HG03460 (cell line): ENCODE measurements at regions not wholly inside any gene's neighbourhood (a gene's known extent, or its start where the extent isn't known, plus 50 kb on each side); places are given as distances from the start of the nearest gene placed in this dataset.

Source experiments
- ATAC-seq: cut with Tn5 transposase; IDR thresholded peaks from one replicate; pipeline ENCODE4 v1.9.1; 2021; ENCODE audit not compliant: unreplicated experiment

DNA sequence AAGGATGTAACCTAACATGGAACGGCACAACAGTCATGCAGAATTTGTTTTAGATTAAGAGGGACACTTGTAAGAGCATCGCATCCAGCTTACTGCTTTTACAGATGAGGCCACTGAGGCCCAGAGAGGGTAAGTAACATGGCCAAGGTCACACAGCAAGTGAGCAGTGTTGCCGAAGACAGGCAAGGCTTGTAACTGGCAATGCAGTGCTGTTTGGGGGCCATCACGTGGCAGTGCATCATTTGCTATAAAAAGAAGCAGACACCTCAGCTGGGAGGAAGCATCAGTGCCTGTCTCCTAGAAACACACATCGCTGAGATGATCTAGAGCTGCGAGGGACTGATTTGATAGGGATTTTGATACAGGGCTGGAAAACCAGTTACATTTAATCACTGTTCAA, 108.2 kb upstream of the PROK2 start:
- no peak for ATAC-seq

DNA sequence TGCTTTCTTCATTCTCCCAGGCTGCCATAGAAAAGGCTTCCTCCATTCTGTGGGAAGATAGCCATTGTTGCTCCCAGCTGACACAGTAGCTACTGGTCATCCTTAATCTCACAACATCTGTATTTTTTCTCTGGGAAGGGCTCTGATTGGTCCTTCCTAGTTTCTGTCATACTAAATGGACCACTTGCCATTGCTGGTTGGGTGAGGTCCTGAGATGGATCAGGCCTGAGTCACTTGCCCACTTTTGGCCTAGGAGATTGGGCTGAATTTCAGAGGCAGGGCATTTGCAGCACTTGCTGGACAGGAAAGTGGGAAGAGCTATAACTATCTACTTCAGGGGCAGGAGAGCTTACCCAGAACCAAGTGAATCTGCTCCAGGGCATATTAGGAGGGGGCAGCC, 106.5 kb upstream of the PROK2 start:
- ATAC-seq, result no peak

- ATAC-seq, result no peak
Observed at GRCh38 chr3:71890356-71890931, 105.5 kb upstream of the PROK2 start.

DNA sequence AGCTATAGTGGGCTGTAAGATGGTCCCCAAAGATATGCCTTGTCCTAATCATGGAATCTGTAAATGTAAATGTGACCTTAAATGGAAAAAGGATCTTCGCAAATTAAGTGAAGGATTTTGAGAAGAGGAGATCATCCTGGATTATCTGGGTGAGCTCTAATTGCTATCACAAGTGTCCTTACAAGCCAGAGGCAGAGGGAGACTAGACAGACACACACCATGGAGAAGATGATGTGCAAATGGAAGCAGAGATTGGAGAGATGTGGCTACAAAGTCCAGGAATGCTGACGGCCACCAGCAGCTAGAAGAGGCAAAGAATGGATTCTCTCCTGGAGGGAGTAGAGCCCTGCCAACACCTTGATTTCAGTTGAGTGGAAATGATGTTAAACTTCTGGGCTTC, 102.3 kb upstream of the PROK2 start:
- ATAC-seq, result no peak

- ATAC-seq, result no peak
Observed at GRCh38 chr3:71885006-71885405, 100.1 kb upstream of the PROK2 start.

DNA sequence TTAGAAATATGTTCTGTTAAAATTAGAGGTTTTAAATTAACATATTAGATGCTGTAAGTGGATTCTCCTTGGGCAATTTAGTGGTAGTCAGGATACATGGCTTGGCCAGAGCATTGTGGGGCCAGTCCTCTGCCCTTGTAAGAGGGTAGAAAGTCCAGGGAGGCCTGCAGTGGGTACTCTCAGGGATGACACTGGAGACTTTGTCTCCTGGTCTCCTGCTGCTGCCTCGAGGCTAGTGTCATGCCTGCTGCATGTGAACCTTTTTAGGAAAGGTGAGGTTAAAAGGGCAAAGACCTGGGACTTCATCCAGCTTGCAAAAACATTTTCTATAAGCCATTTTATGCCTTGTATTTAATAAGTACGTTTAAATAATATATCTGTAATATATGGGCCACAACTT, 96.8 kb upstream of the PROK2 start:
- ATAC-seq, result no peak

- ATAC-seq, result no peak
Observed at GRCh38 chr3:71881041-71881440, 96.1 kb upstream of the PROK2 start.

- no peak for ATAC-seq
Observed at GRCh38 chr3:71879089-71879488, 94.1 kb upstream of the PROK2 start.

GRCh38 chr3:71876135-71877105, 91.5 kb upstream of the PROK2 start:
- no peak for ATAC-seq

DNA sequence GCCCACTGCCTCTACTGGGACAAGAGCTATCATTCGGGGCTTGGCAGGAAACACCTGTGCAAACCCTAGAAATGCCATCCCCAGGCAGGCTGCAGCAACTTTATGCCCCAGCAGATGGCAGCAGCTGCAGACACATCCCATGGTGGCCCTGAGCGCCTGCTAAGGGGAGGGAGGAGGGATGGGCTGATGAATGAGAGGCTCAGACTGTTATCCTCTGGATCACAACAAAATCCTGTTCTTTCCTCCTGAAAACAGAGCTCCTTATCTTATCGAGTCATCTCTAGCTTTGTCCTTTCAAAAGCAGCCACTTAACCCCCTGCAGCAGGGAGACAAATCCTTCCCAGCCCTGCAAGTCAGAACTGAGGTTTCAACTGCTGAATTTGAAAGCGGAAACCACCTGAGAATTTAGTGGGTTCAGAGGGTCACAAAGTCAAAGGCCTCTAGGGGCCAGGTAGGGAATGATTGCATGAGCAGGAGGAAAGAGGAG, 90.6 kb upstream of the PROK2 start:
- peak; percentile 87 for ATAC-seq

GRCh38 chr3:71874618-71875017, 89.7 kb upstream of the PROK2 start:
- ATAC-seq, result peak; percentile 4

- no peak for ATAC-seq
Observed at GRCh38 chr3:71873093-71873611, 88.2 kb upstream of the PROK2 start.

DNA sequence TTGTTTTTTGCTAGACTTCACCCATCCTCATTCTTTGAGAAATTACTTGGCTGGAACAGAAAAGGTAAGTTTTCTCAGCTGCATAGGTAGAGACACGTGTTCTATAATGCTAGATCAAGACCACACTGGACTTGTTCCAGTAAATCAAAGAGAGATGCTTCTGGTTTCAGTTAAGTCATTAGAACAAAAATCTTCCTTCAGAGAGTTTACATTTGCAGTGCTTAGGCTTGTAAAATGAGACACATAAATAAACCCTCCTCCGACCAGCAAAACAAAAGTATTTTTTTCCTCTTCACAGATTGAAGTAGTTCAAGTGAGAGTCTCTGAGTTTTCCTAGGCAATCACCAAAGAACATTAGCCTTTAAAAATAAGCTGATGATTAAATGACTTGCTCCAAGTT, 87.3 kb upstream of the PROK2 start:
- ATAC-seq, result no peak

- no peak for ATAC-seq
Observed at GRCh38 chr3:71870966-71871512, 86.1 kb upstream of the PROK2 start.

- no peak for ATAC-seq
Observed at GRCh38 chr3:71868876-71869275, 83.9 kb upstream of the PROK2 start.

DNA sequence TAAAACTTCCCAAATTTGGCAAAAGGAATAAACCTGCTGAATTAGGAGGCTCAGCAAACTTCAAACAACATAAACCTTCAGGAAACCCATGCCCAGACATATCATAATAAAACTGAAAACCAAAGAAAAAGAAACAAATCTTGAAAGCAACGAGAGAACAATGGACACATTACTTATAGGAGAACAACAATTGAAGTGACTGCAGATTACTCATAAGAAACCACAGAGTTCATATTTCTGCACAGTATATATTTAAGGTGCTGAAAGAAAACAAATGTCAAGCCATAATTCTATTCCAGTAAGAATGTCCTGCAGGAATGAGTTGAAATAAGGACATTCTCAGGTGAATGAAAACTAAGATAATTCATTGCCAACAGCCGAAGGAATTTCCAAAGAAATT, 80.8 kb upstream of the PROK2 start:
- ATAC-seq, result no peak

DNA sequence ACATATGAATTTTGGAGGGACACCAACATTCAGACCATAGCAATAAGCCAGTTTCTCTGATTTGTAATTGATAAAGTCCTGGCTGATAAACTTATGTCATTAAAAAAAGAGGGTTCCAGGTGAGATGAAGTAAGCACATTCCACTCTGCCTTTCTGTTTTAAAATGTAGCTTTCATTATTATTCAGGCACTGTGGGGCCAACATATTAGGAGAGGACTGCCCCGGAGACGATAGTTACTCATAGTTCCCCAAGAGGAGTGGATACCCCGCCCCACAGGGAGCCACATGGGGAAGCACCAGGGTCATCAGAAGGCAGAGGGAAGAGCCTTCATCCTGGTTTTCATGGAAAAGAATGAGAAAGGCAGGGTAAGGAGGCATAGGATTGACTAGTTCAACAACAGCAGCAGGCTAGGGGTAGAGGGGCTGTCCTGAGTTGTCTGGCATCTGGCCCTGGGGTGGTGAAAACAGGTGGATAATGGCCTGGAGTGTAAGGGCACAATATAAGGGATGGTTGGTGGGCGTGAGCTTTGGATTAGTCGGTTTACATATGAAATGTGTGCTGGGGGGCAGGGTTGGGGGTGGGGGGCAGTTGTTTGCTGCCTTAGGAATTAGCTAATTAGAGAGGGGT, 78.7 kb upstream of the PROK2 start:
- ATAC-seq, result no peak

- no peak for ATAC-seq
Observed at GRCh38 chr3:71862371-71863140, 77.6 kb upstream of the PROK2 start.

- ATAC-seq, result no peak
Observed at GRCh38 chr3:71859123-71859519, 74.2 kb upstream of the PROK2 start.

- no peak for ATAC-seq
Observed at GRCh38 chr3:71858503-71859122, 73.7 kb upstream of the PROK2 start.
